Keratinocyte (primary cell): ENCODE measurements at regions not wholly inside any gene's neighbourhood (a gene's known extent, or its start where the extent isn't known, plus 50 kb on each side); places are given as distances from the start of the nearest gene placed in this dataset.

Source experiments
- DNase-seq: peaks from one replicate; pipeline ENCODE4 v3.0.0-alpha.2; 2011; ENCODE audit warnings: low read depth, missing footprints, low spot score
- FAIRE-seq: peaks from 2 replicates; lab custom pipeline; 2011; peaks lifted over from hg19 to GRCh38; lab: Jason Lieb, UNC
- H2AFZ ChIP-seq: 2 replicates; pipeline ENCODE4 v1.6.0; 2012; ENCODE audit warnings: low read length, control low read depth, inconsistent platforms; ENCODE audit not compliant: control insufficient read depth
- H3K27ac ChIP-seq: 2 replicates; pipeline ENCODE4 v1.5.1; 2011; ENCODE audit warnings: low read length; ENCODE audit not compliant: control insufficient read depth, insufficient read depth
- H3K27me3 ChIP-seq: 3 replicates; pipeline ENCODE4 v1.6.0; 2011; ENCODE audit warnings: low read length; ENCODE audit not compliant: control insufficient read depth, insufficient read depth; ENCODE audit errors: extremely low read depth
- H3K36me3 ChIP-seq, 2 experiments: 2 replicates in 1 of 2; 3 replicates in 1 of 2; pipeline ENCODE4 v1.5.1; 2011; ENCODE audit warnings: low read length in 2 of 2, mild to moderate bottlenecking in 1 of 2; ENCODE audit not compliant: control insufficient read depth in 2 of 2, insufficient read depth in 2 of 2; ENCODE audit errors: extremely low read depth in 1 of 2
- H3K4me1 ChIP-seq: 3 replicates; pipeline ENCODE4 v1.5.1; 2011; ENCODE audit warnings: low read length; ENCODE audit not compliant: control insufficient read depth, insufficient read depth; ENCODE audit errors: extremely low read depth
- H3K4me2 ChIP-seq: 3 replicates; pipeline ENCODE4 v1.6.0; 2011; ENCODE audit warnings: low read depth, low read length; ENCODE audit not compliant: control insufficient read depth, insufficient read depth; ENCODE audit errors: extremely low read depth
- H3K4me3 ChIP-seq, 3 experiments: fragments of 200-600 bp in 1 of 3; sonication (generic) in 1 of 3; 2 replicates in 2 of 3; 3 replicates in 1 of 3; pipeline ENCODE4 v1.5.1; 2011 to 2016; ENCODE audit warnings: low read length in 3 of 3, mild to moderate bottlenecking in 3 of 3, control low read depth in 2 of 3, inconsistent platforms in 1 of 3, low read depth in 1 of 3, mixed read lengths in 1 of 3, mixed run types in 1 of 3, moderate library complexity in 1 of 3; ENCODE audit not compliant: control insufficient read depth in 2 of 3, insufficient read depth in 2 of 3; ENCODE audit errors: extremely low read depth in 1 of 3
- H3K79me2 ChIP-seq: 2 replicates; pipeline ENCODE4 v1.6.0; 2012; ENCODE audit warnings: low read length; ENCODE audit not compliant: control insufficient read depth, insufficient read depth
- H3K9ac ChIP-seq: 3 replicates; pipeline ENCODE4 v1.6.0; 2011; ENCODE audit warnings: low read length; ENCODE audit not compliant: control insufficient read depth, insufficient read depth; ENCODE audit errors: extremely low read depth
- H3K9me1 ChIP-seq: 3 replicates; pipeline ENCODE4 v1.6.0; 2011; ENCODE audit warnings: low read length; ENCODE audit not compliant: control insufficient read depth, insufficient read depth; ENCODE audit errors: extremely low read depth
- H3K9me3 ChIP-seq: 2 replicates; pipeline ENCODE4 v1.5.1; 2012; ENCODE audit warnings: low read depth, low read length; ENCODE audit not compliant: control insufficient read depth
- H4K20me1 ChIP-seq: 3 replicates; pipeline ENCODE4 v1.6.0; 2011; ENCODE audit warnings: low read length; ENCODE audit not compliant: control insufficient read depth, insufficient read depth; ENCODE audit errors: extremely low read depth
- EZH2 ChIP-seq: IDR thresholded peaks from one replicate; pipeline ENCODE4 v1.6.1; 2012; ENCODE audit warnings: inconsistent platforms, mild to moderate bottlenecking, low read length, moderate library complexity
- dilution Hi-C: fragments of 300-500 bp; cut with MboI; formaldehyde crosslinking; loops from one replicate; pipeline ENCODE4 v1.7.0; 2020; ENCODE audit warnings: low sequenced_read_pairs; ENCODE audit not compliant: extremely low pct_ligation_motif_present
- TF ChIP-seq, protein P1 (sequence below), 3 experiments: IDR thresholded peaks in 1 of 3; conservative IDR thresholded peaks in 1 of 3; optimal IDR thresholded peaks in 1 of 3; 2 replicates in 2 of 3; 3 replicates in 1 of 3; pipeline versions ENCODE3 to v1.5.1; 2011; ENCODE audit warnings: low read length in 3 of 3, mild to moderate bottlenecking in 3 of 3, moderate library complexity in 2 of 3, control low read depth in 1 of 3, inconsistent platforms in 1 of 3; ENCODE audit not compliant: insufficient read depth in 2 of 3; ENCODE audit errors: extremely low read depth in 1 of 3

DNA sequence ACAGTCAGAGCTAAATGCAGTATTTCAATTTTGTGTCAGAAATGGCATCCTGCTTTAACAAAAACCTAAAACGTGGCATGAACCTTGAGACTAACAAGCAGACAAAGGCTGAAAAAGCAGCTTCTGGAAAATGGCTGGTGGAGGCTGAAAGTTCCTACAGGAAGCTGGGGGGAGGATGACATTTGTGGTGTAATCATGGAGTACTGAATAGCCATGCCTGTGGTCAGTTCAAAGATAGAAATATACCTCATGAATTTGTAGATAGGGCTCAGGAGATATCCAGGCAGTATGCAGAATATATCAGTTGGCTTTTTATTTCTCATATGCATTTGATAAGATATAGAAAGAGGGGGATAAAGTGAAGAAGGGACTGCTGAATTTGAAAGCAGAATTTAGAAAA is 181.7 kb downstream of the UQCRFS1 start:
- dilution Hi-C loops = no loop called here
- no peak for FAIRE-seq

DNA sequence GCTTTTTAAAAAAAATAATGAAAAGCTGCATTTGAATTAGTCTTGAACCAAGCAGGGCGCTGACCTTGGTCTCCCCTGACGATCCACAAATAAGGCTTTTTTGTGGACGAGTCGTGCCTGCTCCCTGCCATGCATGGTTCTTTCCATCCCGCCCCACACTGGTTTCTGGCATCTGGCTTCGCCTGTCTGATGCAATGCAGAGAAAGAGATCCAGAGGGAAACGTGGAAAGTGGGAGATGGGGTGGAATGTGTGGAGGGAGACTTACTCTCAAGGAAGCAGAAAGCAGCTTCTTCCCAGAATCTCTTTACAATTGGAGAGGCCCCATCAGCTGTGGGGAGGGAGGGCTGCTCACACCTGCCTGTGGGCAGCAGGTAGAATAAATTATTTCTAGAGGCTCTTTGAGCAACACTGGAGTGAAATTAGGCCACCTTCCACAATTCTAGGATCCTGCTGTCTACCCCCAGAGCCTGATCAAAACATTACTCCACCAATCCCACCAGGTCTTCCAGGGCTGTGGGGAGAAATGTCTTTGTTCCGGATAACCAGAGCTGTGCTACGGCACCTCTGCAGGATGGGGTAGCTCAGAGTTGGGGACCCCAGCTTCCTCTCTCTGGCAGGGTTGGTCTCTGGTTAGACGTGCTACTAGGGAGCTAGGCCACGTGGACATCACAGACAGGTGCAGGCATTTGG is 183.5 kb downstream of the UQCRFS1 start:
- Histone ChIP-seq H3K27me3 (no peaks in the 10 kb centered on the region), H3K9me3 (peaks cover 8% of the 10 kb centered on the region)
- dilution Hi-C loops = no loop called here

More for the DNA sequence above, 181.7 kb downstream of the UQCRFS1 start:
- Histone ChIP-seq H3K4me2 (no peak overlapping the region), H3K36me3 (no peaks in the 10 kb centered on the region), H3K9ac (no peak overlapping the region), H4K20me1 (no peaks in the 10 kb centered on the region), H3K9me3 (peaks cover 13% of the 10 kb centered on the region), H3K4me1 (no peaks in the 10 kb centered on the region), H3K9me1 (no peaks in the 10 kb centered on the region), H3K27ac (no peak overlapping the region), H3K4me3 (no peak overlapping the region), H3K79me2 (no peaks in the 10 kb centered on the region), H3K27me3 (no peaks in the 10 kb centered on the region), H2AFZ (no peak overlapping the region)
- TF ChIP-seq EZH2 = no peak
- TF ChIP-seq, protein P1, sequence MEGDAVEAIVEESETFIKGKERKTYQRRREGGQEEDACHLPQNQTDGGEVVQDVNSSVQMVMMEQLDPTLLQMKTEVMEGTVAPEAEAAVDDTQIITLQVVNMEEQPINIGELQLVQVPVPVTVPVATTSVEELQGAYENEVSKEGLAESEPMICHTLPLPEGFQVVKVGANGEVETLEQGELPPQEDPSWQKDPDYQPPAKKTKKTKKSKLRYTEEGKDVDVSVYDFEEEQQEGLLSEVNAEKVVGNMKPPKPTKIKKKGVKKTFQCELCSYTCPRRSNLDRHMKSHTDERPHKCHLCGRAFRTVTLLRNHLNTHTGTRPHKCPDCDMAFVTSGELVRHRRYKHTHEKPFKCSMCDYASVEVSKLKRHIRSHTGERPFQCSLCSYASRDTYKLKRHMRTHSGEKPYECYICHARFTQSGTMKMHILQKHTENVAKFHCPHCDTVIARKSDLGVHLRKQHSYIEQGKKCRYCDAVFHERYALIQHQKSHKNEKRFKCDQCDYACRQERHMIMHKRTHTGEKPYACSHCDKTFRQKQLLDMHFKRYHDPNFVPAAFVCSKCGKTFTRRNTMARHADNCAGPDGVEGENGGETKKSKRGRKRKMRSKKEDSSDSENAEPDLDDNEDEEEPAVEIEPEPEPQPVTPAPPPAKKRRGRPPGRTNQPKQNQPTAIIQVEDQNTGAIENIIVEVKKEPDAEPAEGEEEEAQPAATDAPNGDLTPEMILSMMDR (optimal IDR thresholded peaks at IDR 0.05 in 1 of 3, IDR thresholded peaks at IDR 0.05 in 1 of 3, conservative IDR thresholded peaks at IDR 0.05 in 1 of 3; ENCODE audit: extremely low read depth in 1 of 3, insufficient read depth in 2 of 3, low read length in 3 of 3) = no peak
- DNase-seq = no peak

More for the DNA sequence above, 183.5 kb downstream of the UQCRFS1 start:
- Histone ChIP-seq H3K4me1 (no peaks in the 10 kb centered on the region), H3K27ac (no peak overlapping the region), H2AFZ (no peak overlapping the region), H3K36me3 (no peaks in the 10 kb centered on the region), H3K4me2 (no peak overlapping the region), H3K79me2 (no peaks in the 10 kb centered on the region), H3K9me1 (no peaks in the 10 kb centered on the region), H4K20me1 (no peaks in the 10 kb centered on the region), H3K4me3 (no peak overlapping the region), H3K9ac (no peak overlapping the region)
- DNase-seq (no peak), FAIRE-seq (no peak)
- TF ChIP-seq, protein P1 (optimal IDR thresholded peaks at IDR 0.05 in 1 of 3, IDR thresholded peaks at IDR 0.05 in 1 of 3, conservative IDR thresholded peaks at IDR 0.05 in 1 of 3; ENCODE audit: extremely low read depth in 1 of 3, insufficient read depth in 2 of 3, low read length in 3 of 3) = no peak
- no peak for TF ChIP-seq EZH2
